ENCODE measurements at regions not wholly inside any gene's neighbourhood (a gene's known extent, or its start where the extent isn't known, plus 50 kb on each side); places are given as distances from the start of the nearest gene placed in this dataset.

DNA sequence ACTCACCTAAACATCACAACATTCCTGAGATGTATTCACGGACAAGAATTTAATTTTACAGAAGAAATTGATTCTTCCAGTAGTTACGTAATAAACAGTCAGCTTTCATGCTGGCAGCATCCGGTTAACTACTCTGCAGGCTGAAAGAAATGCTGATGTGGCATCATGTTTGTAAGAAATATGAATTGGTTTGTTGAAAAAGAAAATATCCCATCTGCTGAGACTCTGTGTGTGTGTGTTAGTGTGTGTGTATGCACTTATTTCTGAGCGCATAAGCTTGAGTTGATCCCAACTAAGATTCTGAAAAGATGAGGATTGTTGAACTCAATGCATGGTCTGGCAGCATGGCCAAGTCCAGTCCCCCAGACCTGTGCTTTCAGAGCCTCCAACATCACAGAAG lies 74.3 kb upstream of the FAM216B start:
- H2BK15ac ChIP-seq (ENCODE audit: low read length) = no peak overlapping the region
- no peak overlapping the region for H3K4ac ChIP-seq (ENCODE audit: low read length)
- H3K23ac ChIP-seq (ENCODE audit: low read depth, low read length, poor library complexity) = no peak overlapping the region
- no peak overlapping the region for H3K4me2 ChIP-seq (ENCODE audit: insufficient read depth, low read length, poor library complexity, severe bottlenecking)
- H3K4me3 ChIP-seq (ENCODE audit: low read length in 2 of 2) = no peak overlapping the region
- H2BK5ac ChIP-seq (ENCODE audit: low read length) = no peak overlapping the region
- no peak overlapping the region for H3K14ac ChIP-seq (ENCODE audit: low read length)
- no peaks in the 10 kb centered on the region for H3K36me3 ChIP-seq (replicated peaks in 1 of 2; ENCODE audit: control insufficient read depth in 2 of 2, insufficient read depth in 2 of 2, low read length in 2 of 2)
- no peaks in the 10 kb centered on the region for H3K79me1 ChIP-seq (ENCODE audit: low read depth, low read length)
- H2BK120ac ChIP-seq (ENCODE audit: low read depth, low read length) = no peak overlapping the region
- no peak overlapping the region for H4K91ac ChIP-seq (ENCODE audit: low read depth, low read length, poor library complexity)
- no peaks in the 10 kb centered on the region for H3K27me3 ChIP-seq (ENCODE audit: control insufficient read depth in 3 of 3, insufficient read depth in 3 of 3, low read depth in 1 of 3, low read length in 3 of 3)
- H4K8ac ChIP-seq (ENCODE audit: low read depth, low read length) = no peak overlapping the region
- WGBS, 2 donors (ENCODE audit: extremely low coverage in 2 of 2, insufficient read length in 2 of 2, insufficient replicate concordance in 1 of 2) = no CpG with 5 or more reads among the region's 4 CpGs
- no peak for DNase-seq (ENCODE audit: low spot score)
- H2AFZ ChIP-seq (ENCODE audit: low read length) = no peak overlapping the region
- no peak overlapping the region for H3K9ac ChIP-seq (ENCODE audit: low read depth, low read length, poor library complexity)
- H3K4me1 ChIP-seq (ENCODE audit: control insufficient read depth in 2 of 2, insufficient read depth in 1 of 2, low read depth in 1 of 2, low read length in 2 of 2) = no peaks in the 10 kb centered on the region
- no peak overlapping the region for H3K27ac ChIP-seq (replicated peaks; ENCODE audit: low read length)
- H2BK12ac ChIP-seq (ENCODE audit: low read length) = no peak overlapping the region
- H2AK5ac ChIP-seq (ENCODE audit: low read depth, low read length) = no peak overlapping the region
- H3K9me3 ChIP-seq (replicated peaks in 1 of 2; ENCODE audit: control insufficient read depth in 2 of 2, insufficient read depth in 1 of 2, low read depth in 1 of 2, low read length in 2 of 2) = no peaks in the 10 kb centered on the region
- no peak overlapping the region for H3K18ac ChIP-seq (ENCODE audit: low read length)

DNA sequence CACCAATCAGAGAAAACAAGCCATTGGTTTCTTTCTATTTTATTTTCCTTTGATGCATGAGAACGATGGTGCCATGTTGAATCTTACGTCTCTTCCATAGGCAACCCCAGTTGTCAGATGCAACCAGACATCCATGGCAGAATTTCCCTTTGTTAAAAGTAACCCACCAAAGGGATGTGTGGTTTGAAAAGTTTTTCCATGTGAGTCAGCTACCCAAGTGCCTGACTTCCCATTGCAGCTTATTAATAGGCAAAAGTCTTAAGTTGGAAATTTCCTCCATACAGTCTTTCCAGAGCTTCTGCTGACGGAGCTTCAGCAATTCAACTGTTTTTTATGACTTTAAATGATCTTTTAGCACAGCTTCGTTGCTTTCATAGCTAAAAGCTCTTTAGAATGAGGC lies 73.8 kb upstream of the FAM216B start:
- Histone ChIP-seq H3K9me3 (replicated peaks in 1 of 2; ENCODE audit: control insufficient read depth in 2 of 2, insufficient read depth in 1 of 2, low read depth in 1 of 2, low read length in 2 of 2) (no peaks in the 10 kb centered on the region), H2BK5ac (ENCODE audit: low read length) (no peak overlapping the region), H2BK15ac (ENCODE audit: low read length) (no peak overlapping the region), H3K4me3 (ENCODE audit: low read length in 2 of 2) (no peak overlapping the region), H3K4me2 (ENCODE audit: insufficient read depth, low read length, poor library complexity, severe bottlenecking) (no peak overlapping the region), H4K8ac (ENCODE audit: low read depth, low read length) (no peak overlapping the region), H4K91ac (ENCODE audit: low read depth, low read length, poor library complexity) (no peak overlapping the region), H2BK12ac (ENCODE audit: low read length) (no peak overlapping the region), H3K27me3 (ENCODE audit: control insufficient read depth in 3 of 3, insufficient read depth in 3 of 3, low read depth in 1 of 3, low read length in 3 of 3) (no peaks in the 10 kb centered on the region), H3K4me1 (ENCODE audit: control insufficient read depth in 2 of 2, insufficient read depth in 1 of 2, low read depth in 1 of 2, low read length in 2 of 2) (no peaks in the 10 kb centered on the region), H3K18ac (ENCODE audit: low read length) (no peak overlapping the region), H3K14ac (ENCODE audit: low read length) (no peak overlapping the region), H2AK5ac (ENCODE audit: low read depth, low read length) (no peak overlapping the region), H3K36me3 (replicated peaks in 1 of 2; ENCODE audit: control insufficient read depth in 2 of 2, insufficient read depth in 2 of 2, low read length in 2 of 2) (no peaks in the 10 kb centered on the region), H3K9ac (ENCODE audit: low read depth, low read length, poor library complexity) (no peak overlapping the region), H2AFZ (ENCODE audit: low read length) (no peak overlapping the region), H2BK120ac (ENCODE audit: low read depth, low read length) (no peak overlapping the region), H3K4ac (ENCODE audit: low read length) (no peak overlapping the region), H3K27ac (replicated peaks; ENCODE audit: low read length) (no peak overlapping the region), H3K79me1 (ENCODE audit: low read depth, low read length) (no peaks in the 10 kb centered on the region), H3K23ac (ENCODE audit: low read depth, low read length, poor library complexity) (no peak overlapping the region)
- no CpG with 5 or more reads among the region's 4 CpGs for WGBS, 2 donors (ENCODE audit: extremely low coverage in 2 of 2, insufficient read length in 2 of 2, insufficient replicate concordance in 1 of 2)
- no peak for DNase-seq (ENCODE audit: low spot score)

DNA sequence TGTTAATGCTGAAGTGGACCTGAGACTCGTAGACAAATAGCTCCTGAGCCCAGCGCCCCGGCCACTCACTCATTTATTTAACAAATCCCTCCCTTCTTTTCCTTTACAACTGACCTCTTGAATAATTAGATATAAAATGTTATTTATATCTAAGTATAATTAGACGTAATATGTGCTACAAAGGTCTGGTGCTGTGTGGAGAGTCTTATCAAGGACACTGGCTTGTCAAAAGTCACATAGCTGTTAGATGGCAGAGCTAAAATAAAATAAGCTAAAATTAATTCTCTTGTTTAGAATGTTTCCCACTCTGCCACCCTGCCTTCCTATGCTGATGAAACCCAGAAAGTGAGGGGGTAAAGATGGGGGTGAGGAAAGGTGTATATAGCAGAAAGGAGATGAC lies 73.0 kb upstream of the FAM216B start:
- no CpG with 5 or more reads among the region's 4 CpGs for WGBS, 2 donors (ENCODE audit: extremely low coverage in 2 of 2, insufficient read length in 2 of 2, insufficient replicate concordance in 1 of 2)
- Histone ChIP-seq H2BK120ac (ENCODE audit: low read depth, low read length) (no peak overlapping the region), H2AK5ac (ENCODE audit: low read depth, low read length) (no peak overlapping the region), H3K27me3 (ENCODE audit: control insufficient read depth in 3 of 3, insufficient read depth in 3 of 3, low read depth in 1 of 3, low read length in 3 of 3) (no peaks in the 10 kb centered on the region), H3K9ac (ENCODE audit: low read depth, low read length, poor library complexity) (no peak overlapping the region), H3K14ac (ENCODE audit: low read length) (no peak overlapping the region), H3K4me3 (ENCODE audit: low read length in 2 of 2) (no peak overlapping the region), H2BK5ac (ENCODE audit: low read length) (no peak overlapping the region), H2BK12ac (ENCODE audit: low read length) (no peak overlapping the region), H3K4ac (ENCODE audit: low read length) (no peak overlapping the region), H3K36me3 (replicated peaks in 1 of 2; ENCODE audit: control insufficient read depth in 2 of 2, insufficient read depth in 2 of 2, low read length in 2 of 2) (no peaks in the 10 kb centered on the region), H2BK15ac (ENCODE audit: low read length) (no peak overlapping the region), H3K9me3 (replicated peaks in 1 of 2; ENCODE audit: control insufficient read depth in 2 of 2, insufficient read depth in 1 of 2, low read depth in 1 of 2, low read length in 2 of 2) (no peaks in the 10 kb centered on the region), H4K91ac (ENCODE audit: low read depth, low read length, poor library complexity) (no peak overlapping the region), H4K8ac (ENCODE audit: low read depth, low read length) (no peak overlapping the region), H3K23ac (ENCODE audit: low read depth, low read length, poor library complexity) (no peak overlapping the region), H3K4me2 (ENCODE audit: insufficient read depth, low read length, poor library complexity, severe bottlenecking) (no peak overlapping the region), H3K4me1 (ENCODE audit: control insufficient read depth in 2 of 2, insufficient read depth in 1 of 2, low read depth in 1 of 2, low read length in 2 of 2) (no peaks in the 10 kb centered on the region), H3K27ac (replicated peaks; ENCODE audit: low read length) (no peak overlapping the region), H3K18ac (ENCODE audit: low read length) (no peak overlapping the region), H2AFZ (ENCODE audit: low read length) (no peak overlapping the region), H3K79me1 (ENCODE audit: low read depth, low read length) (no peaks in the 10 kb centered on the region)
- DNase-seq (ENCODE audit: low spot score) = no peak

DNA sequence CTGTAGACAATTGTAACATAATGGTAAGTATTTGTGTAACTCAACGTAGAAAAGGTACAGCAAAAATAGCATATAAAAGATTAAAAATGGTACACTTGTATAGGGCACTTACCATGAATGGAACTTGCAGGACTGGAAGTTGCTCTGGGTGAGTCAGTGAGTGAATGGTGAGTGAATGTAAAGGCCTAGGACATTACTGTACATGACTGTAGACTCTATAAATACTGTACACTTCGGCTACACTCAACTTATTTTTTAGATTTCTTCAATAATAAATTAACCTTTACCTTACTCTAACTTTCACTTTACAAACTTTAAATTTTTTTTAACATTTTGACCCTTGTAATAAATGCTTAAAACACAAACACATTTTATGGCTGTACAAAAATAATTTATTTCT lies 72.1 kb upstream of the FAM216B start:
- H3K36me3 ChIP-seq (replicated peaks in 1 of 2; ENCODE audit: control insufficient read depth in 2 of 2, insufficient read depth in 2 of 2, low read length in 2 of 2) = no peaks in the 10 kb centered on the region
- no peak overlapping the region for H3K18ac ChIP-seq (ENCODE audit: low read length)
- no peaks in the 10 kb centered on the region for H3K27me3 ChIP-seq (ENCODE audit: control insufficient read depth in 3 of 3, insufficient read depth in 3 of 3, low read depth in 1 of 3, low read length in 3 of 3)

More for the DNA sequence above, 72.1 kb upstream of the FAM216B start:
- no peak overlapping the region for H2BK12ac ChIP-seq (ENCODE audit: low read length)
- no peak overlapping the region for H2BK5ac ChIP-seq (ENCODE audit: low read length)
- no peak overlapping the region for H3K14ac ChIP-seq (ENCODE audit: low read length)
- no peak overlapping the region for H2AK5ac ChIP-seq (ENCODE audit: low read depth, low read length)
- H2BK15ac ChIP-seq (ENCODE audit: low read length) = no peak overlapping the region
- DNase-seq (ENCODE audit: low spot score) = no peak
- no CpG with 5 or more reads among the region's 2 CpGs for whole genome bisulfite sequencing, 2 donors (ENCODE audit: extremely low coverage in 2 of 2, insufficient read length in 2 of 2, insufficient replicate concordance in 1 of 2)
- H3K4ac ChIP-seq (ENCODE audit: low read length) = no peak overlapping the region
- H4K8ac ChIP-seq (ENCODE audit: low read depth, low read length) = no peak overlapping the region
- no peak overlapping the region for H3K9ac ChIP-seq (ENCODE audit: low read depth, low read length, poor library complexity)
- no peak overlapping the region for H3K4me3 ChIP-seq (ENCODE audit: low read length in 2 of 2)
- no peak overlapping the region for H2AFZ ChIP-seq (ENCODE audit: low read length)
- no peak overlapping the region for H3K27ac ChIP-seq (replicated peaks; ENCODE audit: low read length)
- H3K79me1 ChIP-seq (ENCODE audit: low read depth, low read length) = no peaks in the 10 kb centered on the region
- no peak overlapping the region for H4K91ac ChIP-seq (ENCODE audit: low read depth, low read length, poor library complexity)
- H3K4me2 ChIP-seq (ENCODE audit: insufficient read depth, low read length, poor library complexity, severe bottlenecking) = no peak overlapping the region
- no peaks in the 10 kb centered on the region for H3K9me3 ChIP-seq (replicated peaks in 1 of 2; ENCODE audit: control insufficient read depth in 2 of 2, insufficient read depth in 1 of 2, low read depth in 1 of 2, low read length in 2 of 2)
- H2BK120ac ChIP-seq (ENCODE audit: low read depth, low read length) = no peak overlapping the region
- H3K23ac ChIP-seq (ENCODE audit: low read depth, low read length, poor library complexity) = no peak overlapping the region
- no peaks in the 10 kb centered on the region for H3K4me1 ChIP-seq (ENCODE audit: control insufficient read depth in 2 of 2, insufficient read depth in 1 of 2, low read depth in 1 of 2, low read length in 2 of 2)

Data from neuronal stem cell (in vitro differentiated cells).